Prostate gland (tissue), 2 donors: ENCODE measurements at regions not wholly inside any gene's neighbourhood (a gene's known extent, or its start where the extent isn't known, plus 50 kb on each side); places are given as distances from the start of the nearest gene placed in this dataset.
"Not testable (repeated sequence)": the region's sequence is repeated elsewhere in the genome, so short reads cannot be mapped to it uniquely, and the experiment has no call there.

ENCODE experiments used
- DNase-seq: peaks from one replicate; pipeline ENCODE4 v3.0.0-alpha.2; 2019; ENCODE audit warnings: low spot score
- H3K27ac ChIP-seq, 2 donors: fragments of 200-600 bp; sonication (generic); 2 replicates each; pipeline ENCODE4 v1.5.1; 2017 to 2019
- H3K27me3 ChIP-seq: fragments of 200-600 bp; sonication (generic); replicated peaks from 2 replicates; pipeline ENCODE4 v1.5.1; 2019; ENCODE audit not compliant: insufficient read depth
- H3K36me3 ChIP-seq, 2 donors: fragments of 200-600 bp; sonication (generic); 1 replicate in 1 of 2; 2 replicates in 1 of 2; pipeline versions ENCODE4 v1.5.1 to v1.8.1; 2017 to 2019
- H3K4me1 ChIP-seq: fragments of 200-600 bp; sonication (generic); replicated peaks from 2 replicates; pipeline ENCODE4 v1.5.1; 2019
- H3K4me3 ChIP-seq, 2 donors: fragments of 200-600 bp; sonication (generic); 2 replicates each; pipeline ENCODE4 v1.5.1; 2017 to 2019
- H3K9me3 ChIP-seq: fragments of 200-600 bp; sonication (generic); 2 replicates; pipeline ENCODE4 v1.5.1; 2017
- POLR2A ChIP-seq: fragments of 450-650 bp; IDR thresholded peaks from one replicate; pipeline ENCODE4 v1.6.1; 2016; ENCODE audit warnings: antibody characterized with exemption, mild to moderate bottlenecking
- POLR2AphosphoS5 ChIP-seq: sonication (generic); formaldehyde crosslinking; IDR thresholded peaks from one replicate; pipeline ENCODE4 v1.6.1; 2017; ENCODE audit warnings: antibody characterized with exemption
- WGBS: methylation state at CpG from one replicate; pipeline ENCODE4 v1.1.5; 2018; 5-methylcytosine and 5-hydroxymethylcytosine counted together
- intact Hi-C: fragments of 100-400 bp; cut with DNase I; formaldehyde crosslinking; loops from one replicate; pipeline ENCODE4 v1.14.2; 2022
- TF ChIP-seq, protein P1 (sequence below), 4 experiments: fragments of 200-600 bp in 2 of 4; fragments of 450-650 bp in 2 of 4; sonication (generic) in 2 of 4; IDR thresholded peaks; 1 replicate in 3 of 4; 2 replicates in 1 of 4; pipeline ENCODE4 v1.5.1; 2016 to 2019; ENCODE audit warnings: antibody characterized with exemption in 4 of 4, mild to moderate bottlenecking in 2 of 4, moderate library complexity in 2 of 4

DNA sequence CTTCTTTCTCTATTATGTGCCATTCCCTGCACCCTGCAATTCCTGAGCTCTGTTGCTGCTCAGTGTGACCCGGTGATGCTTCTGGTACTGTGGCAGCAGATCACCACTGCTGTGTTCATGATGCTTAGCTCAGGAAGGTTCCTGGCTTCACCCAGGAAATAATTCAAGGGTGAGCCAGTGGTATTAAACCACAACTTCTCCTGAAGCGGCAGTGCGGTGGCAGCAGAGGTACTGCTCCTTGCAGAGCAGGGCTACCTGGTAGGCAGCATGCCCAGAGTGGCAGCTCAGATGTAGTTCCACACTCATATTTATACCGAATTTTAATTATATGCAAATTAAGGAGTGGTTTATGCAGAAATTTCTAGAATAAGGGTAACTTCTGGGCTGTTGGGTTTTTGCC lies 213.8 kb upstream of the ZNF608 start:
- intact Hi-C loops: no loop called here
- Histone ChIP-seq H3K27me3 (no peaks in the 10 kb centered on the region), H3K27ac (no peak overlapping the region), H3K36me3 (no peaks in the 10 kb centered on the region), H3K9me3 (no peaks in the 10 kb centered on the region), H3K4me3 (no peak overlapping the region), H3K4me1 (no peaks in the 10 kb centered on the region)
- TF ChIP-seq POLR2AphosphoS5 (no peak), POLR2A (no peak)
- TF ChIP-seq, protein P1, sequence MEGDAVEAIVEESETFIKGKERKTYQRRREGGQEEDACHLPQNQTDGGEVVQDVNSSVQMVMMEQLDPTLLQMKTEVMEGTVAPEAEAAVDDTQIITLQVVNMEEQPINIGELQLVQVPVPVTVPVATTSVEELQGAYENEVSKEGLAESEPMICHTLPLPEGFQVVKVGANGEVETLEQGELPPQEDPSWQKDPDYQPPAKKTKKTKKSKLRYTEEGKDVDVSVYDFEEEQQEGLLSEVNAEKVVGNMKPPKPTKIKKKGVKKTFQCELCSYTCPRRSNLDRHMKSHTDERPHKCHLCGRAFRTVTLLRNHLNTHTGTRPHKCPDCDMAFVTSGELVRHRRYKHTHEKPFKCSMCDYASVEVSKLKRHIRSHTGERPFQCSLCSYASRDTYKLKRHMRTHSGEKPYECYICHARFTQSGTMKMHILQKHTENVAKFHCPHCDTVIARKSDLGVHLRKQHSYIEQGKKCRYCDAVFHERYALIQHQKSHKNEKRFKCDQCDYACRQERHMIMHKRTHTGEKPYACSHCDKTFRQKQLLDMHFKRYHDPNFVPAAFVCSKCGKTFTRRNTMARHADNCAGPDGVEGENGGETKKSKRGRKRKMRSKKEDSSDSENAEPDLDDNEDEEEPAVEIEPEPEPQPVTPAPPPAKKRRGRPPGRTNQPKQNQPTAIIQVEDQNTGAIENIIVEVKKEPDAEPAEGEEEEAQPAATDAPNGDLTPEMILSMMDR (IDR thresholded peaks at IDR 0.05): no peak
- WGBS: 86% methylated on average over 4 of the region's 4 CpGs
- no peak for DNase-seq

DNA sequence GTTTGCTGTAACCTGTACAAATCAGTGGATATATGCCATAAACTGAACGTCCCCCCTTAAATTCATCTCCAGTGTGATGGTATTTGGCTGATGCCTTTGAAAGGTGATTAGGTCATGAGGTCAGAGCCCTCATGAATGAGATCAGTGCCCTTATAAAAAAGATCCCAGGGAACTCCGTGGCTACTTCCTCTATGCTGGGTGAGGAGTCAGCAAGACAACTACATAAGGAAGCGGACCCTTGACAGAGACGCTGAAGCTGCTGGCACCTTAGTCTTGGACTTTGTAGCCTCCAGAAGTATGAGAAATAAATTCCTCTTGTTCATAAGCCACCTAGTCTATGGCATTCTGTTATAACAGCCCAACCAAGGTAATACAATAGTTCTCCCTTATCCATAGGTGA lies 215.1 kb upstream of the ZNF608 start:
- DNase-seq: no peak
- TF ChIP-seq POLR2A: no peak
- no peak for TF ChIP-seq POLR2AphosphoS5
- TF ChIP-seq, protein P1 (IDR thresholded peaks at IDR 0.05): no peak
- intact Hi-C loops: no loop called here
- Histone ChIP-seq H3K27me3 (no peaks in the 10 kb centered on the region), H3K4me1 (no peaks in the 10 kb centered on the region), H3K4me3 (no peak overlapping the region), H3K9me3 (no peaks in the 10 kb centered on the region), H3K27ac (no peak overlapping the region), H3K36me3 (no peaks in the 10 kb centered on the region)
- WGBS: 86% methylated on average over 4 of the region's 4 CpGs

DNA sequence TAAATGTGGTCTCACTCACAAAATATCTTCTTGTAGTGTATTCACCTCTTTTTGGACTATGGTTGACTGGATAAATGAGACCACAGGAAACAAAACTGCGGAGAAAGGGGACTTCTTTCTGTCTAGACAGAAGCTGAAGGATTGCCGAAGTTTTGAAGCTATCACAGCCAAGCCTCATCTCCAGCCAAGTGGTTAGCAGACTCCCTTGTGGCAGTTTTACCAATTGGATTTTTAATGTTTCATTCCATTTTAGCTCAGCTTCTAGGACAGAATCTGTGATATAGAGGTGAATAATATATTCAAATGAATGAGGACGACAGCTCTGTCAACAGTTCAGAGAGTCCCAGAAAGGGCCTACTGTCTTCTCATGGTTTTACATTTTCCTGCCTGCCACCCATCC lies 215.7 kb upstream of the ZNF608 start:
- Histone ChIP-seq H3K27ac (no peak overlapping the region), H3K4me1 (no peaks in the 10 kb centered on the region), H3K9me3 (no peaks in the 10 kb centered on the region), H3K27me3 (no peaks in the 10 kb centered on the region), H3K4me3 (no peak overlapping the region), H3K36me3 (no peaks in the 10 kb centered on the region)
- TF ChIP-seq, protein P1 (IDR thresholded peaks at IDR 0.05): no peak
- TF ChIP-seq POLR2AphosphoS5: no peak
- no peak for TF ChIP-seq POLR2A
- intact Hi-C loops: no loop called here
- no peak for DNase-seq
- WGBS: 96% methylated on average over 3 of the region's 3 CpGs

DNA sequence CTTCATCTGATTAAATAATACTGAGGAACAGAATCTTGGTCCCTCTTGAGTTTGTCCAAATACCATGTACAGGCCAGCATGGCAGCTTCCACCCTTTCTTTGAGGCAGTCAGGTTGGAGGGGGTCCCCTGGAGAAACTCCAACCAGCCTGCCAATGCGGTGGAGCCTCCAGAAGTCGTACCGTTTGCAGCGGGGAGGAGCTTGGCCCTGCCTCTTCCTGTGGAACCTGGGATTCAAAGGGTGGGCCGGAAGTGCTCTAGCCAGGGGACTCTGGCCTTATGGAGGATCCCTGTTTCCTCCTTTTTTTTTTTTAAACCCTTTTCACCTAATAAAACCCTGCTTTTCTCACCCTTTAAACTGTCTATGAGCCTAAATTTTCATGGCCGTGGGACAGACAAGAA lies 216.3 kb upstream of the ZNF608 start:
- no peaks in the 10 kb centered on the region for H3K4me1 ChIP-seq
- intact Hi-C loops: no loop called here
- no peaks in the 10 kb centered on the region for H3K36me3 ChIP-seq
- no peak overlapping the region for H3K27ac ChIP-seq
- H3K27me3 ChIP-seq: no peaks in the 10 kb centered on the region
- no peak overlapping the region for H3K4me3 ChIP-seq
- H3K9me3 ChIP-seq: no peaks in the 10 kb centered on the region
- TF ChIP-seq POLR2AphosphoS5 (no peak), POLR2A (no peak)
- TF ChIP-seq, protein P1 (IDR thresholded peaks at IDR 0.05): no peak
- no peak for DNase-seq
- 82% methylated on average over 6 of the region's 6 CpGs for whole genome bisulfite sequencing

DNA sequence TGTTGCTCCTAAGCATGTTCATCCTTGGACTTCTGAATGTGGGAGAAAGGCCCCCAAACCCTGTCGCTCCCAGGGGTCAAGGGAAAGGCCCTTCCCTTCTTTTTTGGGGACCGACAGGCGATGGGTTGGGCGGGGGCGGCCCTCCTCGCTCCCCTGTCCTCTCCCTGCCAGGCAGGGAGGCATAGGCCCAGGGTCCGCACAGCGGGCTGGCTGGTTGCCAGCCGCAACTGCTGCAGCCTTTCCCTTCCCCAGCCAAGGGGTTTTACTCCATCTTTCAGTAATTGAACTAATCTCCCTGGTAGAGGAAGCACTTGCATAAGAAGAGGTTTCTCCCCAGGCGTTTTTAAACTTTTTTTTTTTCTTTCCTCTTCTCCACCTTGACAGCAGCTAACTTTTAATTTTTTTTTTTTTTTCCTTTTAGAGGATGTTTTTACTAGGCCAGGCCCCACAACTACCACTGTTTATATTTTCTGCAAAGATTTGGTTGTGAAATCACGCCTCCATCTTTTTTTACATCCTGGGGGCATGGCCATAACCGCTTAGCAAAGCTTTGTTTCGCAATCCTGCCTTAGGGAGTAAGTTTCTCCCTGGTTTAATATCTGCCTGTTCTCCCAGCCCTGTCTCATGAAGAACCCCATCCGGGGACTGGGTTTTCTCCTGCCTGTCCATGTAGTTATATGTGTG lies 216.9 kb upstream of the ZNF608 start:
- Histone ChIP-seq H3K27me3 (no peaks in the 10 kb centered on the region), H3K4me3 (no peak overlapping the region), H3K27ac (no peak overlapping the region), H3K9me3 (no peaks in the 10 kb centered on the region), H3K4me1 (no peaks in the 10 kb centered on the region), H3K36me3 (no peaks in the 10 kb centered on the region)
- TF ChIP-seq POLR2A: no peak
- TF ChIP-seq, protein P1 (IDR thresholded peaks at IDR 0.05): no peak
- TF ChIP-seq POLR2AphosphoS5: no peak
- no peak for DNase-seq
- 70% methylated on average over 14 of the region's 14 CpGs for WGBS
- intact Hi-C loops: no loop called here

DNA sequence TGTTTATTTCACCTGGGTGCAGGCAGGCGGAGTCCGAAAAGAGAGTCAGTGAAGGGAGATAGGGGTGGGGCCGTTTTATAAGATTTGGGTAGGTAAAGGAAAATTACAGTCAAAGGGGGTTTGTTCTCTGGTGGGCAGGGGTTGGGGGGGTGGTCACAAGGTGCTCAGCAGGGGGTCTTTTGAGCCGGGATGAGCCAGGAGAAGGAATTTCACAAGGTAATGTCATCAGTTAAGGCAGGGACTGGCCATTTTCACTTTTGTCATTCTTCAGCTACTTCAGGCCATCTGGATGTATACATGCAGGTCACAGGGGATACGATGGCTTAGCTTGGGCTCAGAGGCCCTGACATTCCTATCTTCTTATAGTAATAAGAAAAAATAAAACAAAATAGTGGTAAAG lies 220.3 kb upstream of the ZNF608 start:
- WGBS: 80% methylated on average over 5 of the region's 5 CpGs
- DNase-seq, H3K27ac ChIP-seq, H3K4me1 ChIP-seq, H3K36me3 ChIP-seq, H3K27me3 ChIP-seq, intact Hi-C loops, H3K9me3 ChIP-seq, H3K4me3 ChIP-seq: not testable (repeated sequence)

DNA sequence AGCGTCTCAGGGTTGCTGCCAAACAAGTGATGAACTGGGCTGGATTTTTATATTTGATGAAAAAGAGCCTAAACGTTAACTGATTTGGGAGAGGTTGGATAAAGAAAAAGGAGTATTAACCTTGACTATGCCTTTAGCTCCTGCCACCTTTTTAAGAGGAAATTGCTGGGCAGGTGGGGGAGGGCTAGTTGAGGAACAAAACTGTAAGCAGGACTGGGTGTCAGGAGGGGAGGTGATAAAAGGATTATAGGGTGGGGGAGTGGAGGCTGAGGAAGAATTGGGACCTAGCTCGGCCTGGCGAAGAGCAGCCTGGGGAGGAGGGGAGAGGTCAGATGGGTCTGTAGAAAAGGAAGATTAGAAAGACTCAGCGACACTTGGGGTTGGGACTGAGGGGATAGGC lies 223.9 kb upstream of the ZNF608 start:
- 93% methylated on average over 5 of the region's 5 CpGs for whole genome bisulfite sequencing
- intact Hi-C loops, H3K9me3 ChIP-seq: not testable (repeated sequence)

More for the DNA sequence above, 223.9 kb upstream of the ZNF608 start:
- H3K4me3 ChIP-seq, H3K4me1 ChIP-seq, DNase-seq, H3K36me3 ChIP-seq, H3K27me3 ChIP-seq, H3K27ac ChIP-seq: not testable (repeated sequence)
